Endothelial cell of umbilical vein (primary cell): ENCODE measurements at regions not wholly inside any gene's neighbourhood (a gene's known extent, or its start where the extent isn't known, plus 50 kb on each side); places are given as distances from the start of the nearest gene placed in this dataset.

Experiments
- BruUV-seq: library from RNA; stranded (reverse); fragments of 400-500 nt; replicated peaks from 2 replicates; lab custom pipeline; 2021; lab: Mats Ljungman, UMichigan
- CTCF ChIA-PET: fragments of 300-600, 350-600 bp; sonication (Branson Sonifier 250); formaldehyde crosslinking; loops from one replicate; lab custom pipeline; 2021; ENCODE audit warnings: antibody characterized with exemption, inconsistent platforms; lab: Charles Lee
- POLR2A ChIA-PET: fragments of 300-600, 350-600 bp; sonication (Branson Sonifier 250); formaldehyde crosslinking; loops from one replicate; lab custom pipeline; 2021; ENCODE audit warnings: antibody characterized with exemption, inconsistent platforms; lab: Charles Lee
- DNase-seq: peaks from one replicate; pipeline ENCODE4 v3.0.0-alpha.2; 2011; ENCODE audit warnings: low read depth, low spot score
- FAIRE-seq: peaks from 2 replicates; lab custom pipeline; 2011; peaks lifted over from hg19 to GRCh38; lab: Jason Lieb, UNC
- H2AFZ ChIP-seq: 2 replicates; pipeline ENCODE4 v1.6.0; 2012; ENCODE audit warnings: low read depth, low read length, control low read depth, inconsistent platforms
- H3K27ac ChIP-seq: 2 replicates; pipeline ENCODE4 v1.5.1; 2011; ENCODE audit warnings: low read depth, mild to moderate bottlenecking, control low read depth, low read length, moderate library complexity; ENCODE audit not compliant: insufficient read depth
- H3K27me3 ChIP-seq, 2 experiments: 2 replicates each; pipeline versions ENCODE4 v1.6.0 to v1.6.1; 2011; ENCODE audit warnings: low read length in 2 of 2, mixed read lengths in 1 of 2; ENCODE audit not compliant: control insufficient read depth in 2 of 2, insufficient read depth in 2 of 2
- H3K36me3 ChIP-seq, 2 experiments: 2 replicates in 1 of 2; 3 replicates in 1 of 2; pipeline ENCODE4 v1.5.1; 2011; ENCODE audit warnings: low read length in 2 of 2, mild to moderate bottlenecking in 1 of 2, moderate library complexity in 1 of 2; ENCODE audit not compliant: control insufficient read depth in 2 of 2, insufficient read depth in 2 of 2; ENCODE audit errors: extremely low read depth in 1 of 2
- H3K4me1 ChIP-seq: 3 replicates; pipeline ENCODE4 v1.5.1; 2011; ENCODE audit warnings: mild to moderate bottlenecking, low read length; ENCODE audit not compliant: control insufficient read depth, insufficient read depth; ENCODE audit errors: extremely low read depth
- H3K4me2 ChIP-seq: 2 replicates; pipeline ENCODE4 v1.6.1; 2011; ENCODE audit warnings: low read length, control low read depth, mixed read lengths; ENCODE audit not compliant: insufficient read depth
- H3K4me3 ChIP-seq, 3 experiments: fragments of 200-600 bp in 1 of 3; sonication (generic), shearing (Covaris generic) in 1 of 3; replicated peaks in 1 of 3; 2 replicates each; pipeline ENCODE4 v1.5.1; 2011 to 2016; ENCODE audit warnings: control low read depth in 3 of 3, low read length in 3 of 3, mild to moderate bottlenecking in 2 of 3, inconsistent platforms in 1 of 3, low read depth in 1 of 3, moderate library complexity in 1 of 3; ENCODE audit not compliant: insufficient read depth in 1 of 3
- H3K79me2 ChIP-seq: 2 replicates; pipeline ENCODE4 v1.6.0; 2012; ENCODE audit warnings: low read length, inconsistent platforms; ENCODE audit not compliant: control insufficient read depth, insufficient read depth
- H3K9ac ChIP-seq: replicated peaks from 2 replicates; pipeline ENCODE3; 2011; ENCODE audit warnings: low read length, control low read depth; ENCODE audit not compliant: insufficient read depth; ENCODE audit errors: extremely low read depth
- H3K9me1 ChIP-seq: replicated peaks from 3 replicates; pipeline ENCODE4 v1.6.0; 2011; ENCODE audit warnings: mild to moderate bottlenecking, low read length; ENCODE audit not compliant: control insufficient read depth, insufficient read depth; ENCODE audit errors: extremely low read depth
- H3K9me3 ChIP-seq: replicated peaks from 2 replicates; pipeline ENCODE4 v1.5.1; 2012; ENCODE audit warnings: low read length, inconsistent platforms; ENCODE audit not compliant: control insufficient read depth, insufficient read depth
- H4K20me1 ChIP-seq: replicated peaks from 2 replicates; pipeline ENCODE3; 2011; ENCODE audit warnings: mild to moderate bottlenecking, low read length; ENCODE audit not compliant: control insufficient read depth, insufficient read depth; ENCODE audit errors: extremely low read depth
- EZH2 ChIP-seq: IDR thresholded peaks from 2 replicates; pipeline ENCODE4 v1.6.1; 2012; ENCODE audit warnings: borderline replicate concordance, low read depth, mild to moderate bottlenecking, moderate library complexity, low read length, inconsistent platforms; ENCODE audit not compliant: severe bottlenecking
- FOS ChIP-seq: IDR thresholded peaks from 2 replicates; pipeline ENCODE4 v1.6.1; 2011; ENCODE audit warnings: mild to moderate bottlenecking, low read length, moderate library complexity, borderline replicate concordance; ENCODE audit not compliant: insufficient read depth
- GATA2 ChIP-seq: IDR thresholded peaks from 2 replicates; pipeline ENCODE4 v1.7.0; 2011; ENCODE audit warnings: low read depth, mild to moderate bottlenecking, moderate library complexity, mixed read lengths, low read length; ENCODE audit not compliant: insufficient read length, insufficient read depth
- JUN ChIP-seq: IDR thresholded peaks from 2 replicates; pipeline ENCODE4 v1.6.1; 2011; ENCODE audit warnings: borderline replicate concordance, low read depth; ENCODE audit not compliant: insufficient read length, insufficient read depth
- MYC ChIP-seq: IDR thresholded peaks from one replicate; pipeline ENCODE4 v1.6.1; 2011; ENCODE audit warnings: mild to moderate bottlenecking, low read depth, low read length
- POLR2A ChIP-seq: IDR thresholded peaks from 2 replicates; pipeline ENCODE4 v1.6.1; 2012; ENCODE audit warnings: low read depth, mild to moderate bottlenecking, control low read depth, low read length
- POLR2AphosphoS5 ChIP-seq: IDR thresholded peaks from 2 replicates; pipeline ENCODE4 v1.6.1; 2012; ENCODE audit warnings: low read depth, mild to moderate bottlenecking, control low read depth, low read length, moderate library complexity; ENCODE audit not compliant: insufficient read depth
- dilution Hi-C: fragments of 300-500 bp; cut with MboI; formaldehyde crosslinking; loops from one replicate; pipeline ENCODE4 v1.15.0; 2019; ENCODE audit warnings: low sequenced_read_pairs; ENCODE audit not compliant: extremely low pct_ligation_motif_present
- intact Hi-C: fragments of 100-400 bp; cut with micrococcal nuclease; formaldehyde crosslinking; loops from one replicate; pipeline ENCODE4 v1.10.0; 2022
- TF ChIP-seq, protein P1 (sequence below): IDR thresholded peaks from 2 replicates; pipeline ENCODE4 v1.6.1; 2011; ENCODE audit not compliant: insufficient read depth, insufficient read length
- TF ChIP-seq, protein P2 (sequence below), 2 donors: IDR thresholded peaks; 1 replicate in 1 of 2; 2 replicates in 1 of 2; pipeline ENCODE4 v1.5.1; 2011; ENCODE audit warnings: low read length in 2 of 2, mild to moderate bottlenecking in 2 of 2, moderate library complexity in 2 of 2, control low read depth in 1 of 2, inconsistent platforms in 1 of 2, low read depth in 1 of 2; ENCODE audit not compliant: insufficient read depth in 1 of 2; ENCODE audit errors: extremely low read depth in 1 of 2

DNA sequence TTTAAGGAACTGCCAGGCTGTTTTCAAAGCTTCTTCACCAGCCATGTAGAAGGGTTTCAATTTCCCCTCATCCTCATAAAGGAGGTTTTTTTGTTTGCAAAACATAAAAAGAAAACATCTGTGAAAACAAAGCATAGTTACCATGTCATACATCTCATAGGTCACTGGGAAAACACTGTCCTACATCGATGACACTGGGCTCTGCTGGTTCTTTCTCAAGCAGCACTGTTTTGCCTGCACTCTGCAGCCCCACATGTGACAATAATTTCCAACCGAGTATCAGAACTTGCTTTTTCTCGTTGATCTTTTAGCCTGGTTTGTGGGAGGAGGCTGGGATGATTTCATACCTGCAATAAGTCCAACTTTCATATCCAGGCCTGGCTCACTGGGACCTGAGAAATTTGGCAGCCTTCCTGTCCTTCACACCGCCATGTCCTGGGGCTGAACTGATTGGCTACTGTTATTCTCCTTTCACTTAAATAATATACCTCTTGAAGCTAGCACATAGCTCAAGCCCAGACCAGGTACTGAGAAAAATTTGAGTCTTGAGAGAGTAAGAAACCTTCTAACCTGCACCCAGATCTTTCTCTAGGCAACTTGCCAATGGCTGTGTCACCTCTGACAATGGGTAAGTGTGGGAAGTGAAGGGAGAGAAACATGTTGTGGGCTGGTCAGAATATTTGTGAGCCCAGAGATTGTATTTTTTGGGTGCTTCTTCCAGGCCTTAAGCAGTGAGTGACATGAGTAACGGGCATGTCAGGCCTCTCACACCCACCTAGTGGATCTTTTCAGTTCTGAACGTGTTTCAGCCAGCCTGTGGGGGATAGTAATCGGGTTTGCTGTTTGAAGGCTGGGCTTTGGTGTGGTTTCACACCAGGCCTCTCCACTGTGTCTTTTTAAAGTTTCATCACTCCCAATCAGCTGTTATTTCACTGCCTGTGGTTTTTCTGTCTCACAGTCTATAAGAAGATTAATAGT, 502.8 kb downstream of the NTRK2 start:
- H3K9me1 ChIP-seq, result no peaks in the 10 kb centered on the region
- H2AFZ ChIP-seq, result no peak overlapping the region
- H3K4me2 ChIP-seq, result no peak overlapping the region
- no peaks in the 10 kb centered on the region for H3K4me1 ChIP-seq
- no peaks in the 10 kb centered on the region for H3K9me3 ChIP-seq
- POLR2A ChIA-PET, result no interaction called here
- H3K36me3 ChIP-seq, result no peaks in the 10 kb centered on the region
- BruUV-seq, result no TSS peak
- no peak overlapping the region for H3K4me3 ChIP-seq
- intact Hi-C loops, result no loop called here
- no peaks in the 10 kb centered on the region for H4K20me1 ChIP-seq
- no peaks in the 10 kb centered on the region for H3K27me3 ChIP-seq
- FAIRE-seq, result no peak
- no peaks in the 10 kb centered on the region for H3K79me2 ChIP-seq
- CTCF ChIA-PET, result interaction anchor here (1.0 kb wide), 1 partner anchor 21 kb away, joined by 3 read pairs; no protein-coding TSS in a partner anchor
- no peak overlapping the region for H3K9ac ChIP-seq
- dilution Hi-C loops, result no loop called here
- H3K27ac ChIP-seq, result no peak overlapping the region
- no peak for DNase-seq
- TF ChIP-seq POLR2A, result no peak
- no peak for TF ChIP-seq EZH2
- no peak for TF ChIP-seq JUN
- TF ChIP-seq MYC, result no peak
- TF ChIP-seq, protein P1, sequence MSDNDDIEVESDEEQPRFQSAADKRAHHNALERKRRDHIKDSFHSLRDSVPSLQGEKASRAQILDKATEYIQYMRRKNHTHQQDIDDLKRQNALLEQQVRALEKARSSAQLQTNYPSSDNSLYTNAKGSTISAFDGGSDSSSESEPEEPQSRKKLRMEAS, result no peak
- TF ChIP-seq POLR2AphosphoS5, result no peak
- no peak for TF ChIP-seq FOS
- TF ChIP-seq GATA2, result no peak
- TF ChIP-seq, protein P2, sequence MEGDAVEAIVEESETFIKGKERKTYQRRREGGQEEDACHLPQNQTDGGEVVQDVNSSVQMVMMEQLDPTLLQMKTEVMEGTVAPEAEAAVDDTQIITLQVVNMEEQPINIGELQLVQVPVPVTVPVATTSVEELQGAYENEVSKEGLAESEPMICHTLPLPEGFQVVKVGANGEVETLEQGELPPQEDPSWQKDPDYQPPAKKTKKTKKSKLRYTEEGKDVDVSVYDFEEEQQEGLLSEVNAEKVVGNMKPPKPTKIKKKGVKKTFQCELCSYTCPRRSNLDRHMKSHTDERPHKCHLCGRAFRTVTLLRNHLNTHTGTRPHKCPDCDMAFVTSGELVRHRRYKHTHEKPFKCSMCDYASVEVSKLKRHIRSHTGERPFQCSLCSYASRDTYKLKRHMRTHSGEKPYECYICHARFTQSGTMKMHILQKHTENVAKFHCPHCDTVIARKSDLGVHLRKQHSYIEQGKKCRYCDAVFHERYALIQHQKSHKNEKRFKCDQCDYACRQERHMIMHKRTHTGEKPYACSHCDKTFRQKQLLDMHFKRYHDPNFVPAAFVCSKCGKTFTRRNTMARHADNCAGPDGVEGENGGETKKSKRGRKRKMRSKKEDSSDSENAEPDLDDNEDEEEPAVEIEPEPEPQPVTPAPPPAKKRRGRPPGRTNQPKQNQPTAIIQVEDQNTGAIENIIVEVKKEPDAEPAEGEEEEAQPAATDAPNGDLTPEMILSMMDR (IDR thresholded peaks at IDR 0.05; ENCODE audit: extremely low read depth in 1 of 2, insufficient read depth in 1 of 2, low read depth in 1 of 2, low read length in 2 of 2), result no peak
